Left ventricle myocardium inferior (tissue), 1 donor: ENCODE measurements at regions not wholly inside any gene's neighbourhood (a gene's known extent, or its start where the extent isn't known, plus 50 kb on each side); places are given as distances from the start of the nearest gene placed in this dataset.
A peak's percentile ranks its signal among the peaks of the same experiment; 100 is the strongest.

ENCODE experiments used
- DNase-seq: peaks from one replicate; pipeline ENCODE4 v3.0.0-alpha.2; 2020
- H3K27ac ChIP-seq: fragments of 200-600 bp; replicated peaks from 2 replicates; pipeline ENCODE4 v1.8.0; 2021
- H3K27me3 ChIP-seq: fragments of 200-600 bp; 2 replicates; pipeline ENCODE4 v1.8.0; 2021; ENCODE audit warnings: low read depth
- H3K36me3 ChIP-seq: fragments of 200-600 bp; 2 replicates; pipeline ENCODE4 v1.8.0; 2021
- H3K4me1 ChIP-seq: fragments of 200-600 bp; 2 replicates; pipeline ENCODE4 v1.8.0; 2021
- H3K4me3 ChIP-seq: fragments of 200-600 bp; 2 replicates; pipeline ENCODE4 v1.8.0; 2021; ENCODE audit warnings: mild to moderate bottlenecking, moderate library complexity
- H3K9me3 ChIP-seq: fragments of 200-600 bp; replicated peaks from 2 replicates; pipeline ENCODE4 v1.8.0; 2021
- intact Hi-C: fragments of 100-400 bp; cut with micrococcal nuclease; formaldehyde crosslinking; loops from one replicate; pipeline ENCODE4 v1.11.0; 2022
- TF ChIP-seq, protein P1 (sequence below): fragments of 200-600 bp; IDR thresholded peaks from 2 replicates; pipeline ENCODE4 v1.8.0; 2021; ENCODE audit warnings: antibody characterized with exemption, mild to moderate bottlenecking, borderline replicate concordance
- donor health status: DM: no; HTN: yes; CAD: no; lungs with severe emphysema.

DNA sequence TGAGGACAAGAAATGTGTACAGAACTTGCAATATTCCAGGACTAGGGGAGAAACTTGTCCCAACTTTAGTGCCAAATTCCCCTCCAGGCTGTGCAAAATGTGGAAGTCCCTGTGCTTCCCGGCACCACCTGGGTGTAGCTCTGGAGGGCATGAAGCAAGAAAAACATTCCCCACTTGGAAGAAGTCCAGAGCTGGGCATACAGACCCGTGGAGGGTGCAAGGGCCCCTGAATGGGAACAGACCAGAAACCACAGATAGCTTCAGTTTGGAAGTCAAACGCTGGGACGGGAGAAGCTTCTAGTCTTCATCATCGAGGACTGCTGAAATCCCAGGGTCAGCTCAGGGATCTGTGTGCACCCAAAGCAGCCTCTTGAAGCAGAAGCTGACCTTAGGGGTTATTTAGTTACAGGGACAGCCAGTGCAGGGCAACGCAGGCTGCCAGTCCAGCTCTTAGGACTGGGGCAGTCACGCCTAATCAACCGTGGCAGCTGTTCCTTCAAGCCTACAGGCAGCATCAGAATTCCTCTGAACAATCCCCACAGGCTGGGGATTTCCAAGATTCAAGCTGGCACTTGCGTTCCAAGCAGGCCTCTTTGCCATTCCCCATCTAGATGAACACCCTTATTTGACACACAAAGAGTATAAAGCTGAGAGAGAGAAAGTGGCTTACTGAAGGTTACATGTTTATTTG is 269.4 kb downstream of the LOXHD1 start:
- TF ChIP-seq, protein P1, sequence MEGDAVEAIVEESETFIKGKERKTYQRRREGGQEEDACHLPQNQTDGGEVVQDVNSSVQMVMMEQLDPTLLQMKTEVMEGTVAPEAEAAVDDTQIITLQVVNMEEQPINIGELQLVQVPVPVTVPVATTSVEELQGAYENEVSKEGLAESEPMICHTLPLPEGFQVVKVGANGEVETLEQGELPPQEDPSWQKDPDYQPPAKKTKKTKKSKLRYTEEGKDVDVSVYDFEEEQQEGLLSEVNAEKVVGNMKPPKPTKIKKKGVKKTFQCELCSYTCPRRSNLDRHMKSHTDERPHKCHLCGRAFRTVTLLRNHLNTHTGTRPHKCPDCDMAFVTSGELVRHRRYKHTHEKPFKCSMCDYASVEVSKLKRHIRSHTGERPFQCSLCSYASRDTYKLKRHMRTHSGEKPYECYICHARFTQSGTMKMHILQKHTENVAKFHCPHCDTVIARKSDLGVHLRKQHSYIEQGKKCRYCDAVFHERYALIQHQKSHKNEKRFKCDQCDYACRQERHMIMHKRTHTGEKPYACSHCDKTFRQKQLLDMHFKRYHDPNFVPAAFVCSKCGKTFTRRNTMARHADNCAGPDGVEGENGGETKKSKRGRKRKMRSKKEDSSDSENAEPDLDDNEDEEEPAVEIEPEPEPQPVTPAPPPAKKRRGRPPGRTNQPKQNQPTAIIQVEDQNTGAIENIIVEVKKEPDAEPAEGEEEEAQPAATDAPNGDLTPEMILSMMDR, result no peak
- intact Hi-C loops, result no loop called here
- DNase-seq, result no peak

DNA sequence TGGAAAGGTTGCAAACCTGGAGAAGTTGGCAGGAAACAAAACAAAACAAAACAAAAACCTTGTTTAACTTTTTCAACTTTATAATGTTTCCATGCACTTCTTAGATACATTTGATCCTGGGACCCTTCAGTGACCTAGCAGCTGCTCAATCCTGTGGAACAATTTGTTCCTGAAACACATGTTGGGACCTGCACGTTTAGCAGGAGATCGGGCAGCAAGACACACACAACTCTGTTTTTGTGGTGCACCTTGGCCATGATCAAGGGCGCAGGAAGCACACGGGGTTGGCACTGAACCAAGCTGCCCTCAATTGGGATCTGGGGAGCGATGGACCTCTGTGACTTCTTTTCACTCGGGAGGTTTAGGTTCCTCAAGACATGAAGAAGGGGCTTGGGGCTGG is 268.7 kb downstream of the LOXHD1 start:
- H3K9me3 ChIP-seq, result no peaks in the 10 kb centered on the region
- no peaks in the 10 kb centered on the region for H3K36me3 ChIP-seq
- TF ChIP-seq, protein P1, result no peak
- H3K27me3 ChIP-seq, result no peaks in the 10 kb centered on the region
- peak overlapping the region; percentile 75 for H3K27ac ChIP-seq
- DNase-seq, result no peak
- no peak overlapping the region for H3K4me3 ChIP-seq
- intact Hi-C loops, result no loop called here
- peaks cover 27% of the 10 kb centered on the region for H3K4me1 ChIP-seq

More for the DNA sequence above, 269.4 kb downstream of the LOXHD1 start:
- Histone ChIP-seq H3K4me1 (peaks cover 27% of the 10 kb centered on the region), H3K4me3 (no peak overlapping the region), H3K27me3 (no peaks in the 10 kb centered on the region), H3K36me3 (no peaks in the 10 kb centered on the region), H3K9me3 (no peaks in the 10 kb centered on the region), H3K27ac (peak overlapping the region; percentile 75)

DNA sequence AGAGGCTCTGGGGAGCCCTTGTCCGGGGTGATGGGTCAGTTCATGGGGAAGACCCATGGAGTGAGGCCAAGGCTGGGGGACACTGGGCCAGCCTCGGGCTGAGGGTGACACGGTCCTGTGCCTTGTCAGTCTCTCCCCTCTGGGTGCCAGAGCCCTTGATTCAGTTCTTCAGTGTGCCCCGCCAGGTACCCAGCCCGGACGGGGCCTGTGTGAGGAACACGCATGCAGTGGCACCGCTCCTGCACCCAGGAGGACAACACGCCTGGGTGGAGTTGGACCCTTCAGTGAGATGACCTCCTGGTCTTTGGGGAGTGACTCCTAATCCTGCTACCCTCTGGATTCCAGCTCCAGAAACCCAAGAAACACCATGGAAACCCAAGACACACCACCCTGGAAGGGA is 264.4 kb downstream of the LOXHD1 start:
- no peak overlapping the region for H3K4me3 ChIP-seq
- TF ChIP-seq, protein P1, result no peak
- H3K4me1 ChIP-seq, result peaks cover 13% of the 10 kb centered on the region
- intact Hi-C loops, result no loop called here
- H3K9me3 ChIP-seq, result no peaks in the 10 kb centered on the region
- DNase-seq, result no peak
- H3K27me3 ChIP-seq, result no peaks in the 10 kb centered on the region
- no peaks in the 10 kb centered on the region for H3K36me3 ChIP-seq
- H3K27ac ChIP-seq, result no peak overlapping the region

DNA sequence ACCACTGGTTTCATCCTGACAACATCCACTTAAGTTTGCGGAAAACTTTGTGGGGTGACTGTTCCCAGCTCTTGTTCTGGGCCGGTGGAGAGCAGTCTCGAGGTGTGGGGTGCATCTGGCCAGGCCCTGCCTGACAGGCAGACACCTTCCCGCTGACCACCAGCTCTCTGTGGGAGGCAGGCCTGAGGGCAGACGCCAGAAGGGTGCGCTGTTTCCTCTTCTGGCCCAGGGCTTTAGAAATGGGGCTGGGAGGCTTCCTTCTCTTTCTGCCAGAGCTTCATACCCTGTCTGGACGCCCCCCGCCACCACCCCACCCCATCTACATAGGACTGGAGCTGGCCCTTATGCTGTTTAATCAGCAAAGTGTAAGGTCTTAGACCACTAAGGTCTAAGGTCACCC is 263.8 kb downstream of the LOXHD1 start:
- intact Hi-C loops, result no loop called here
- TF ChIP-seq, protein P1, result peak; percentile 17

DNA sequence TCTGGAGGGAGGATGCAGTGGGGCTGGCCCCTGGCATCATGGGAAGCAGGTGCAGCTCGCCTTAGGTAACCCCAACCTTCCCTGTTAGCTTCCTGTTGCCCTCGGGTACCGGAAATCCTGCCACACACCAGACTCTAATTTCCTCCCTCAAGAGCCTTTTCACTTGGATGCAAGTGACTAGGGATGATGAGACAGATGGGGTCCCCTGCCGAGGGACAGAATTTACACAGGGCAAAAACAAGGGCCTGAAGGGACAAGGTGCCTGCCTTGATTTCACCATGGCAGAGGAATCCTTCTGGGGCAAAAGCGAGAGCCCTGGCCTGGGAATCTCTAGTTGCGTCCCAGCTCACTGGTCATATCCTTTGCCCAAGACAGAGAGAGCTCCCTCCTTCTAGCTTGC is 263.1 kb downstream of the LOXHD1 start:
- peaks cover 7% of the 10 kb centered on the region for H3K4me1 ChIP-seq
- no peak overlapping the region for H3K4me3 ChIP-seq
- H3K9me3 ChIP-seq, result no peaks in the 10 kb centered on the region
- DNase-seq, result no peak
- TF ChIP-seq, protein P1, result no peak
- H3K36me3 ChIP-seq, result no peaks in the 10 kb centered on the region
- no peak overlapping the region for H3K27ac ChIP-seq
- no peaks in the 10 kb centered on the region for H3K27me3 ChIP-seq
- intact Hi-C loops, result no loop called here

More for the DNA sequence above, 263.8 kb downstream of the LOXHD1 start:
- Histone ChIP-seq H3K9me3 (no peaks in the 10 kb centered on the region), H3K36me3 (no peaks in the 10 kb centered on the region), H3K27me3 (no peaks in the 10 kb centered on the region), H3K4me1 (peaks cover 6% of the 10 kb centered on the region), H3K4me3 (no peak overlapping the region), H3K27ac (no peak overlapping the region)
- no peak for DNase-seq
